Myocyte (in vitro differentiated cells): ENCODE measurements at regions not wholly inside any gene's neighbourhood (a gene's known extent, or its start where the extent isn't known, plus 50 kb on each side); places are given as distances from the start of the nearest gene placed in this dataset.
A peak's percentile ranks its signal among the peaks of the same experiment; 100 is the strongest.
"Not testable (repeated sequence)": the region's sequence is repeated elsewhere in the genome, so short reads cannot be mapped to it uniquely, and the experiment has no call there.

Source experiments
- DNase-seq: peaks from one replicate; pipeline ENCODE4 v3.0.0-alpha.2; 2012; ENCODE audit warnings: low read depth

- no peak for DNase-seq
Measured at GRCh38 chr10:28354511-28354910, 51.6 kb upstream of the MPP7 start.

DNA sequence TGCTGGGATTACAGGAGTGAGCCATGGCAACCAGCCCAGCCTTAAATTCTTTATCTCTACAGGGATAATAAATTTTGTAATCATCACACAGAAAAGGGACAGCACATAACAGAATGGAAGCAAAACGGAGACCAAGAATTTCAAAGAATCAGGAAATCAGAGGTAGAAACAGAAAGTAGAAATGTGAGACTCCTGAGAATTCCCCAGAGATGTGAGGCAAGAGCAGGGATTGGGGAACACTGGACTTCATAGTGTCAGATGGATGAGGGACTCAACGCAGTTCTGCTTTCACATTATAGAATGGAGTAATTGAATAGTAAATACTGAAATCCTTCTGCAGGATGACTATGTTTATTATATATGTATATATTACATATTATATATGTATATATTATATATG lies 52.5 kb upstream of the MPP7 start:
- DNase-seq: peak; percentile 25

- no peak for DNase-seq
Measured at GRCh38 chr10:28359334-28359733, 56.5 kb upstream of the MPP7 start.

- DNase-seq: no peak
Measured at GRCh38 chr10:28360175-28360574, 57.3 kb upstream of the MPP7 start.

DNA sequence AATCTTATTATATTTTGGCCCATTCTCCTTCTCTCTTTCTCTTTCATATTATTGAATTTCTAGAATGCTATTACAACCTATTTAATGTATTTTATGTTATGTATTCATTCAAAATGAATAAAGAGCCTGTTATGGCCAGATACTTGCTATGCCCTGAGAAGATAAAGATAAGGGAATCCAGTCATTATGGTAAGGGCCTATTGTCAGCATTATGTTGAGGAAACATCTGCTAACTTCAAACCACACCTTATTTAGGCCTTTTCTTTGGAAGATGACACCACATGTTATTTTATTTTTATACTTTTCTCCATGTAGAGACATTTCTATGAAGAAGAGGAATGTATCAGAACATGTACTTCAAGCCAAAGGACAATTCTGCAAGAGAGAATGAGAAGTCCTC lies 60.5 kb upstream of the MPP7 start:
- DNase-seq: no peak

DNA sequence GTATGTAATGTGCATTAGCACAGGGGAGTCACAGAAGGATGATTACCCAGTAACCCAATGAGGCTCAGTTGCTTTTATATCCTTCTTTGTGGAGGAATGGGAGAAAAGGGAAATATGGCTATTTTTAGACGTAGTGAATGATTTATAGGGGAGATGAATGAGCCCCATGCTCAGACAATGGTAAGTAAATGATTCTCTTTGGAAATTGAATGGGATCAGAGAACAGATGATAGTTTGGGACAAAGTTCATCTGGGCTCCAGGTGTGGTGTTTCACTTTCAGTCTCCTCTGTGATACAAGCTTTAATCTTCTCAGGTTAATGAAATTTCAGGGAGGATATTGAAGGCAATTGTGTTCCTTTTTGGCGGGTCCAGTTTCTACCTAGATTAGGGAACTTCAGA lies 63.0 kb upstream of the MPP7 start:
- no peak for DNase-seq

DNA sequence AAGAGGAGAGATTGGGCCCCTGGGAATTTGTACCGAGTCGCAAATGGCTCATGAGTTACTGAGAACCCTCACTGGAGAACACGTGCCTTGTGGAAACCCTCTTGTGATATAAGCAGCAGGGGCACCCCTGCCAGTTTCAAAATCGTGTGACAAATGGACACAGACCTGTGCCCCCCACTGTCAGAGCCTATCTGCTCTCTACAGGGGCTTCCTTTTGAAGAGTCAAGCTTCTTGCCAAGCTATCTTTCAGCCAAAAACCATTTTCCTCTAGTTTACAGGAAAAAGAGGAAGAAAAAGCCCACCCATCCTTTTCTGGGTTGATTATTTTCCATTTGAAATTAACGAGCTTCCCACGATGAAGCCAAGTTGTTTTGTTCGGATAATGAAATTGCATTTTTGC lies 64.1 kb upstream of the MPP7 start:
- no peak for DNase-seq

- DNase-seq: no peak
Measured at GRCh38 chr10:28367413-28367812, 64.5 kb upstream of the MPP7 start.

DNA sequence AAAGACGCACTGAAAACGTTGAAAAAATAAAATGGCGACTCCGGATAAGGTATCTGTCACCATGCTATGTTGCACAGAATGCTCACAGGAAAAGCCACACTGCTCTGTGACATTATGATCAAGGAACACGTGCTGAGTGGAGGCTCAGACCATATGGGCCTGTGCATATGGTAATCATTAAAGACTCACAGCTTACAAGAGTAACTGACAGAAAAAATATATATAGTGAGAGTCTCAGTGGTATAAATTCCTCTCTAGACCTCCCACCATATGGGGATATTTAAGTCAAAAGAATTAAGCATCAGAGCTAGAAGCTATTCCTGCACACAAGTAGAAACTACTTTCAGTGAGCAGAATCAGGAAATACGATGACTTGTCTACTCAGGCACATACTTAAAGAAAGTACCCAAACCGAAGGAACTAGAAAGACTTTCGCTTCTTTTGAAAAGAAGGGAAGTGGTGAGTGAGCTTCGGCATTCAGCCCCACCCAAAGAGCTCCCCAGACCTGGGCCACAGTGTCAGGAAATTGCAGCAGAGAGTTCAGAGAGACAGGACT lies 65.1 kb upstream of the MPP7 start:
- no peak for DNase-seq

DNA sequence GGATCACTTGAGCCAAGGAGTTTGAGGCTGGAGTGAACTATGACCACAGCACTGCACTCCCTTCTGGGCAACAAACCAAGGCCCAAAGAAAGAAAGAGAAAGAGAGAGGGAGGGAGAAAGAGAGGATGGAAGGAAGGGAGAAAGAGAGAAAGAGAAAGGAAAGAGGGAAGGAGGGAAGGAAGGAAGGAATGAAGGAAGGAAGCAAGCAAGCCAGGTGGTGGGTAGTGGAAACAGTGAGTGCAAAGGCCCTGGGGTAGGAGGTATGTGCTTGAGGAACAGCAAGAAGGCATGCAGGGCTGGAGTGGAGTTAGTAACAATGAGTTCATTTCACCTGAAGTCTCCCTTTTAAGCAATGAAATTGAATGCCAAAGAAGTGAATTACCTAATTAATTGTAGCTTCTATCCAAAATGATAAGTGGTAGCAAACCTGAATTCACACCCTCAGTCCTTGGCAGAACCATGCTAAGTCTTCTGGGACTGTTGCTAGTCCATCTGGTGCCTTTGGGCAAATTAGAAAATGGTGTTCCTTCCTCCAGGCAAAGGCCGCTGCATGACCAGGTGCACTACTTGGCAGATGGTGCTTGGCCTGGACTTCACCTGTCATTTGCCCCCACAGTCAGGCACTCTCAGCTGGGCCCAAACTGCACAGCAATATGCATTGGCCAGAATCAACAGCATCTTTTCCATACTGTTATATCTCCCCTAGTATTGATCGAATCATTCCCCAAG lies 67.4 kb upstream of the MPP7 start:
- no peak for DNase-seq

DNA sequence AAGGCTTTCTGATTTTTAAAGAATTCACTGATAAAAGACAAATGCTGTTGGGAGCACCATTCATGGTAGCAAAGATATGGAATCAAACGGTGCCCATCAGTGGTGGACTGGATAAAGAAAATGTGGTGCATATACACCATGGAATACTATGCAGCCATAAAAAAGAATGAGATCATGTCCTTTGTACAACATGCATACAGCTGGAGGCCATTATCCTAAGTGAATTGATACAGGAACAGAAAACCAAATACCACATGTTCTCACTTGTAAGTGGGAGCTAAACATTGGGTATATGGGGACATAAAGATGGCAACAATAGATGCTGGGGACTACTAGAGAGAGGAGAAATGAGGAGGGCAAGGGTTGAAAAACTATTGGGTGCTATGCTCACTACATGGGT lies 68.8 kb upstream of the MPP7 start:
- DNase-seq: not testable (repeated sequence)

DNA sequence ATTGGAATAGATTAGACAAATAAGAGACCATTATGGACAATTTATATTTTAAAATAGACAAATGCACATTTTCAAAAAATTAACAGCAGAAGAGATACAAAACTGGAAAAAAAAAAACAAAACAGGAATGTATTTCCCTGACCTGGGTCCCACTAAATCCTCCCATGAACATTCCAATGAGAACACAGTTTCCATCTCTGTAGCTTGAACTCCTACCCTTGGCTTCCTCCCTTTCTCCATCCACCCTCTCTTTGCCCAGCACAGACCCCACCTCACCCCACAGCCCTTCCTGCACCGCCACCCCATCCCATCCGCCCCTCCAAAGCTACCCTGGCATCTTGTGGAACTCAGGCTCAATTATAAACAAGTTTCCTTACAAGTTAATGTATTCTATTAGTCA lies 71.2 kb upstream of the MPP7 start:
- no peak for DNase-seq

- peak; percentile 52 for DNase-seq
Measured at GRCh38 chr10:28375399-28376354, 72.8 kb upstream of the MPP7 start.

DNA sequence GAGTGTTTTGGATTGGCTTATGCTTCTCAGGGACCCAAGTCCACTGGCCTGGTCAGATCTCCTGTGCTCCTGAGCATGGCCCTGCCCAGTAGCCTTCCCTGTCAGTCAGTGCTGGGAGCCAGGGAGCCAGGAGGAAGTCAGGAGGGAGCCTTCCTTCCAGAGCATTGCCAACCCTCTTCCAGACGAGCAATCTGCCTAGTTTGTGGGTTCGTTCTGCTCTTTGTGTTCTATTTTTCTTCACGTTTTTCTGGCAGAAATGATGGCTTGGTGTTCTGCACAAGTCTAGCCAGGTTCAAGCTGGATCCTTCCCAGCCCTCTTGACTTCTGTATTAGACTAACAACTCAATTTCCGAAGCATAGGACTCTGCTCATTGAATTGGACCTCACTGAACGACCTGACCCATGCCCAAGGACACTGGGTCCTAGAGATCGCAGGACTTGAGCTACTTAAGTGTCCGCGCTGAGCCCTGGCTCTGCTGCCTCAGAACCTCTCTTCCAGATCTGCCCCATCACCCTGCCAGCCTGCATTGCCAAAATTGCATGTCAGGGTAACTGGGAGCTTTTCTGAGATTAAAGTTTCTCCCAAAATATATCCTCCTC lies 76.2 kb upstream of the MPP7 start:
- DNase-seq: no peak

- DNase-seq: no peak
Measured at GRCh38 chr10:28381466-28381865, 78.6 kb upstream of the MPP7 start.

- DNase-seq: peak; percentile 91
Measured at GRCh38 chr10:28381903-28382347, 79.1 kb upstream of the MPP7 start.

DNA sequence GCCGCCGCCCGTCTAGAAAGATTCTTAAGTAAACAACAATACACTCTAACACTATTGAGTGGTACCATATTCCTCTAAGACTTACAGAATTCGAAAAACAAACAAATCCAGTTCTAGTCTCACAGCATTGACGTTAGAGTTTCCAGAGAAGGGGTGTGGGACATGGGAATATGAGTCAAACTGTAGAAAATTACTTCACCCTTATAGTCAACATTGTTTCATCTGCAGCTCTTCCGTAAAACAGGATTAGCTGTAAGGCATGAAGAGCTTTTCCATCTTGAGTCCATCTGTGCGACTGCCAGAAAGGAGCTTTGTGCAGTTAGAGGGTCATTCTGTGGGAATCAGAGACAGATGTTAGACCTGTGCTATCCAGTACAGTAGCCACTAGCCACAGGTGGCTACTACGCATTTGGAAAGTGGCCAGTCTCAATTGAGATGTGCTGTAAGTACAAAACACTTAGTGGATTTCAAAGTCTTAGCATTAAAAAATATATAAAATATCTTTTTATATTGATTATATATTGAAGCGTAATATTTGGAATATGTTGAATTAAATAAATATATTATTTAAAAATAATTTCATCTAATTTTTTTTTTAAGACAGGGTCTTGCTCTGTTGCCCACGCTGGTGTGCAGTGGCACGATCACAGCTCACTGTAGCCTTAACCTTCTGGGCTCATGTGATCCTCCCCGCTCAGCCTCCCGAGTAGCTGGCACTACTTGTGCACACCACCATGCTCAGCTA lies 79.8 kb upstream of the MPP7 start:
- DNase-seq: peak; percentile 23

DNA sequence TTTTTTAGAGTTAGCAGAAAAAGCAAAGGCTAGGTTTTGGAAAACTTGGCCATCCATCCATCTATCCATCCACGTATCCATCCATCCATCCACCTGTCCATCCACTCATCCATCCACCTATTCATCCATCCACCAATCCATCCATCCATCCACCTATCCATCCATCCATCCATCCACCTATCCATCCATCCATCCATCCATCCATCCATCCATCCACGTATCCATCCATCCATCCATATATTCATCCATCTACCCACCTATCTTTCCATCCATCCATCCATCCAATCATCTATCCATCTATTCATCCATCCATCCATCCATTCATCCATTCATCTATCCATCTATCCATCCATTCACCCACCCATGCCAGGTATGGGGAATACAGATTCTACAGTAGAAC lies 81.7 kb upstream of the MPP7 start:
- no peak for DNase-seq

- no peak for DNase-seq
Measured at GRCh38 chr10:28385748-28386502, 83.1 kb upstream of the MPP7 start.

DNA sequence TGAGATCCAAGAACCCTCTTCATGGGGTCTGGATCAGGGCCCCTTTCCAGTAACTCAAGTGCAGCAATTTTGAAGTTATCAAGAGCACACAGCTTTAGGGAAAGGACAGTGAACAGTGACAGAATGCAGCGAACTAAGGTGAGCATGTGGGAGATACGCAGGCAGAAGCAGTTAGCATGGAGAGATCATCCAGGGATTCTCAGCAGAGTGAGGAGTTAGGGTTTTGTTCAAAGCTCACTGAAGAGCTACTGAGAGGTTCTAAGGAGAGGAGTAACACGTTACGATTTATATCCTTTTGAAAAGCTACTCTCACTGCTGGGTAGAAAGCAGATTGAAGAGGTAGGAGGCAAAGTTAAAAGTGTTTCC lies 83.6 kb upstream of the MPP7 start:
- DNase-seq: no peak
